ENCODE measurements at regions not wholly inside any gene's neighbourhood (a gene's known extent, or its start where the extent isn't known, plus 50 kb on each side); places are given as distances from the start of the nearest gene placed in this dataset.
A peak's percentile ranks its signal among the peaks of the same experiment; 100 is the strongest.

- no peak for DNase-seq
Measured at GRCh38 chr1:234988155-234988517, 140.5 kb downstream of the TOMM20 start.

- no peak for DNase-seq
Measured at GRCh38 chr1:234987415-234988154, 141.1 kb downstream of the TOMM20 start.

GRCh38 chr1:234986750-234987414 lies 141.8 kb downstream of the TOMM20 start:
- no peak for DNase-seq

- DNase-seq: no peak
Measured at GRCh38 chr1:234985516-234986294, 142.9 kb downstream of the TOMM20 start.

GRCh38 chr1:234985007-234985370 lies 143.6 kb downstream of the TOMM20 start:
- no peak for DNase-seq

- no peak for DNase-seq
Measured at GRCh38 chr1:234983564-234984238, 144.9 kb downstream of the TOMM20 start.

- DNase-seq: no peak
Measured at GRCh38 chr1:234981758-234982157, 146.9 kb downstream of the TOMM20 start.

GRCh38 chr1:234980645-234981396 lies 147.8 kb downstream of the TOMM20 start:
- peak; percentile 75 for DNase-seq

GRCh38 chr1:234980291-234980644 lies 148.4 kb downstream of the TOMM20 start:
- peak; percentile 17 for DNase-seq

- DNase-seq: no peak
Measured at GRCh38 chr1:234979296-234980279, 149.0 kb downstream of the TOMM20 start.

GRCh38 chr1:234978397-234979295 lies 150.0 kb downstream of the TOMM20 start:
- DNase-seq: no peak

GRCh38 chr1:234977875-234978396 lies 150.7 kb downstream of the TOMM20 start:
- no peak for DNase-seq

GRCh38 chr1:234976861-234977680 lies 151.6 kb downstream of the TOMM20 start:
- no peak for DNase-seq

GRCh38 chr1:234975941-234976860 lies 152.4 kb downstream of the TOMM20 start:
- no peak for DNase-seq

GRCh38 chr1:234975122-234975940 lies 153.3 kb downstream of the TOMM20 start:
- peak; percentile 40 for DNase-seq

GRCh38 chr1:234973426-234974250 lies 155.0 kb downstream of the TOMM20 start:
- DNase-seq: no peak

Measured in NCI-H226 (cell line).